Natural killer cell treated with Interleukin-12 subunit alpha and Interleukin-12 subunit beta and Interleukin-15 and Interleukin-18, amount 100 ng/mL, for 72 hours (primary cell): ENCODE measurements at regions not wholly inside any gene's neighbourhood (a gene's known extent, or its start where the extent isn't known, plus 50 kb on each side); places are given as distances from the start of the nearest gene placed in this dataset.

ENCODE experiments used
- ATAC-seq, 2 donors: fragments of 150-1000 bp; cut with Tn5 transposase in 1 of 2; sonication (Bioruptor Pico), chemical (Tn5 transposase) in 1 of 2; 2 replicates each; pipeline ENCODE4 v1.10.0; 2021
- DNase-seq: peaks from one replicate; pipeline ENCODE4 v3.0.0; 2022; ENCODE audit warnings: low spot score
- H3K27ac Mint-ChIP-seq, 2 donors: 1 replicate in 1 of 2; 2 replicates in 1 of 2; pipeline ENCODE4 v1.8.0; 2022; ENCODE audit warnings: mixed read lengths in 2 of 2, mild to moderate bottlenecking in 1 of 2, moderate library complexity in 1 of 2
- H3K27me3 Mint-ChIP-seq, 2 donors: 1 replicate in 1 of 2; 2 replicates in 1 of 2; pipeline ENCODE4 v1.8.0; 2022; ENCODE audit warnings: mixed read lengths in 2 of 2
- H3K36me3 Mint-ChIP-seq: one replicate; pipeline ENCODE4 v1.8.0; 2022; ENCODE audit warnings: mixed read lengths
- H3K4me1 Mint-ChIP-seq, 2 donors: 1 replicate in 1 of 2; 2 replicates in 1 of 2; pipeline ENCODE4 v1.8.0; 2022; ENCODE audit warnings: low read depth in 2 of 2, mixed read lengths in 2 of 2, mild to moderate bottlenecking in 1 of 2
- H3K4me3 Mint-ChIP-seq: one replicate; pipeline ENCODE4 v1.8.0; 2022; ENCODE audit warnings: mixed read lengths
- H3K9me3 Mint-ChIP-seq: 2 replicates; pipeline ENCODE4 v1.8.0; 2022; ENCODE audit warnings: mixed read lengths

DNA sequence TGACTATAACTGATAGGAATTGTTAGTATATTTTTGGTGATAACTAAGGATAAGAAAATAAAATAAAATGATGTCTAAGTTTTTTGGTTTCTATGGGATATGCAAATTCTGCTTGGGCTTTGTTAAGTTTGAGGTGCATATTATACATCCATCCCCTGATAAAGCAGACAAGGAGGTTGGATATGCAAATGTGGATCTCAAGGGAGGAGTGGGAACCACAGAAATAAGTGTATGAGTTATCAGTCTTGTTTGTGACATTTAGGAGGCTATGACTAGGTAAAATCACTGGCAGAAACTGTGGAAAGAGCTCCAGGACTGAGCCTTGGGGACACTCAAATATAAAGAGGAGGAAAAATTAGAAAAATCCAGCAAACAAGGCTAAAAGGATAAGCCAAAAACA is 719.4 kb downstream of the RERGL start:
- no peaks in the 10 kb centered on the region for H3K4me1 Mint-ChIP-seq
- ATAC-seq = no peak
- no peak overlapping the region for H3K27ac Mint-ChIP-seq
- H3K36me3 Mint-ChIP-seq = peaks cover 12% of the 10 kb centered on the region
- no peak for DNase-seq
- no peak overlapping the region for H3K4me3 Mint-ChIP-seq
- H3K27me3 Mint-ChIP-seq = no peaks in the 10 kb centered on the region
- H3K9me3 Mint-ChIP-seq = peaks cover 29% of the 10 kb centered on the region

DNA sequence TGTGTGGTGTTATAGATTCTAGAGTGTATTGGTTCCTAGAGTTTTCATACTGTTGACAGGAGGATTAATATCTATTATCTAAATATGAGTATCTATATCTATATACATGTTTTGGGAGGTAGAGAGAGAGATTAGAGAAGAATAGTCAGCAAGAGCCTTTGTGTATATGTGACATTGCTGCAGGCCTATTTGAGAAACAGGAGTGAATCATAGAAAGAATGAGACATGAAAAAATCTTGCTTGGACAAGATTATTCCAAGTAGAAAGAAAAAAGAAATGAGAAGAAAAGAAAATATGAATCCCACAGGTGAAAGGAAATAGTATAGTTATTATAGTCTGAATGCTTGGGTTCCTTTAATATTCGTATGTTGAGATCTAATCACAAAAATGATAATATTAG is 720.4 kb downstream of the RERGL start:
- Mint-ChIP-seq H3K27me3 (no peaks in the 10 kb centered on the region), H3K4me3 (no peak overlapping the region), H3K27ac (no peak overlapping the region), H3K36me3 (peaks cover 12% of the 10 kb centered on the region), H3K9me3 (peaks cover 29% of the 10 kb centered on the region), H3K4me1 (no peaks in the 10 kb centered on the region)
- DNase-seq (no peak), ATAC-seq (no peak)

DNA sequence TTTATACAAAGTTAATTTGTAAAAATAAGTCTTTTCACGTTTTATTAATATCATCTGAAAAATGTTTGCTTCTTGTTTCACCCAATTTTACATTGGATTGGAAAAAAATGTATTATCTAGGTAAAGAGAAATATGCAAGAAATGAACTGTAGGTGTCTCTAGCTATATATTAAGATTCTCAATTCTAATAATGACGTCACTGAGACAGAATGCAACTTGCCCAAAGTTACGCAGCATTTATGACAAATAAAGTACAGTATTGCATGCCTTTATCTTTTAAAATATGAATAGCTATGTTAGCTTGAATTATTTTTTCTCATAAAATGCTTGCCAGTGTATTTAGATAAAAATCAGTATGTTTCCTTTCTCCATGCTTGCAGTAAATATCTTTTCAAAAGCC is 728.8 kb downstream of the RERGL start:
- no peaks in the 10 kb centered on the region for H3K4me1 Mint-ChIP-seq
- no peak overlapping the region for H3K4me3 Mint-ChIP-seq

DNA sequence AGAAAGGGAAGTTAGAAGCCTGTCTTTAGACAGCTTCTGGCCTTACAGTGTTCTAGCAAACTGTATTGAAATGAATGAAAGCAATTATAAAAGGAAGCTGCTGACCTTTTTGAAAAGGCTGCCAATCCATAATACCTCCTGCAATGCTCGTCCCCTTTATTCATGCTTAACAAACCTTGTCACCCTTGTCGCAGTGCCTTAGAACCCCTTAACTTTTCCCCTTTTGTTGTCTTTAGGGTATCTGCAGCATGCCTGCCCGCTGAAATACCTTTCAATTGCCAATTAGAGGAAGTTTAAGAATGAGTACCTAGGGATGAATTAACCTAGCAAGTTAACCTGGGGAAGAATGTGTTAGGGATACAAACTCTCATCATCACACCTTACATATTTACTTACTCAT is 731.2 kb downstream of the RERGL start:
- H3K4me3 Mint-ChIP-seq = no peak overlapping the region
- no peaks in the 10 kb centered on the region for H3K4me1 Mint-ChIP-seq
- H3K36me3 Mint-ChIP-seq = no peaks in the 10 kb centered on the region
- peaks cover 11% of the 10 kb centered on the region for H3K9me3 Mint-ChIP-seq
- no peak for DNase-seq
- no peak overlapping the region for H3K27ac Mint-ChIP-seq
- H3K27me3 Mint-ChIP-seq = no peaks in the 10 kb centered on the region
- ATAC-seq = no peak

More for the DNA sequence above, 728.8 kb downstream of the RERGL start:
- DNase-seq (no peak), ATAC-seq (no peak)
- no peaks in the 10 kb centered on the region for H3K27me3 Mint-ChIP-seq
- H3K36me3 Mint-ChIP-seq = no peaks in the 10 kb centered on the region
- H3K9me3 Mint-ChIP-seq = peaks cover 17% of the 10 kb centered on the region
- H3K27ac Mint-ChIP-seq = no peak overlapping the region

DNA sequence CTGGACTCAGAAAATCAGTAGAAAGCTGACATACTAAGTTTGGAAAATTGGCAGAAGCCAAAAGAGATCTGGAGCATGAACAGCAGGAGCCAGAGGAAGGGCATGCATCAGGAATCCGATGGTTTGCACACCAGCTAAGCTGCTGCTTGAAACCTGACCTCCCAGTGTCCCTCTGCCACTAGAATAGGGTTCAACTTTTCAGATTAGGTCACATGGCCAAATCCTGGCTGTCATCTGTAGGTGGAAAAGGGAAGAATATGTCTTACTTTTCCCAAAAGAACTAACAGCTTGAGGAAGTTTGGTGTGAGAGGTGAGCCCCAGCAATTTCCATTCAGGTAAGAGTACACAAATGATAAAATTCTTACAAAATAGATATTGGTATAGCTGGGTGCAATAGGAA is 732.6 kb downstream of the RERGL start:
- Mint-ChIP-seq H3K36me3 (no peaks in the 10 kb centered on the region), H3K27ac (no peak overlapping the region), H3K27me3 (no peaks in the 10 kb centered on the region), H3K9me3 (peaks cover 10% of the 10 kb centered on the region), H3K4me1 (no peaks in the 10 kb centered on the region), H3K4me3 (no peak overlapping the region)
- ATAC-seq (no peak), DNase-seq (no peak)

DNA sequence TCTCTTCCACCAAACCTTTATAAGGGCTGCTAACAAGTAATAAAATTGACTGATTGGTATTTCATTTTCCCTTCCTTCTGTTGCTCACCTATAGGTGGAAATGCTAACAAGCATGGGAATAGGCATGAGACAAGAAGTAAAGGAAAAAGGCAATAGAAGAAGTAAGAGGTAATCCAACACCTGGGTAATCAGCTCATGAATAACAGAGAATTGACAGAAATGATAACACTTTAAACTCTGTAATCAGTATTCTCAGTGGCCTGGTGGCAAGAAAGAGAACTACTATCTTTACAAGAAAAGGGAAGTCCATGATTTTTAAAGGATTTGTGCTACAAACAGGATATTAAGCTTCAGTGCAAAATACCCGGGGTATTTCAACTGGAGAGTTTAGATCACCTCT is 737.8 kb downstream of the RERGL start:
- peaks cover 16% of the 10 kb centered on the region for H3K9me3 Mint-ChIP-seq
- H3K27ac Mint-ChIP-seq = no peak overlapping the region
- no peaks in the 10 kb centered on the region for H3K4me1 Mint-ChIP-seq
- H3K27me3 Mint-ChIP-seq = no peaks in the 10 kb centered on the region
- H3K36me3 Mint-ChIP-seq = no peaks in the 10 kb centered on the region
- ATAC-seq (no peak), DNase-seq (no peak)
- H3K4me3 Mint-ChIP-seq = no peak overlapping the region

DNA sequence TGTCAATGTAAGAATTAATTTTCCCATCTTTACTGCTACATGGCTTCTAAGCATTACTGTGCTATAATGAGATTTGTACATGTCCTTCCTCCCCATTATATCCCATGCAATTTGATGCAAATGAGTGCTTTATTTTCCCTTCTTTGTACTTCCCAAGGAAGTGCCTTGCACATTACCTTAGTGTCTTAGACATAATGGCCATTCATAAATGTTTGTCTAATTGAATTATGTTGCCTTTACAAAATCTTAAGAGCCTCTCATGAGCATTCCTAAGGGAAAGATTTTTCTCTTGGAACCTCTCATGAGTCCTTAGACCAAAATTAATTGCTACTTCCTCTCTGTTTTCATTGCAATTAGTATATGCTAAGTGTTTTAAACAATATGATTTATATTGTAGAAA is 741.7 kb downstream of the RERGL start:
- Mint-ChIP-seq H3K4me1 (no peaks in the 10 kb centered on the region), H3K9me3 (peaks cover 22% of the 10 kb centered on the region), H3K27me3 (no peaks in the 10 kb centered on the region), H3K36me3 (peaks cover 4% of the 10 kb centered on the region), H3K27ac (no peak overlapping the region), H3K4me3 (no peak overlapping the region)
- DNase-seq (no peak), ATAC-seq (no peak)

DNA sequence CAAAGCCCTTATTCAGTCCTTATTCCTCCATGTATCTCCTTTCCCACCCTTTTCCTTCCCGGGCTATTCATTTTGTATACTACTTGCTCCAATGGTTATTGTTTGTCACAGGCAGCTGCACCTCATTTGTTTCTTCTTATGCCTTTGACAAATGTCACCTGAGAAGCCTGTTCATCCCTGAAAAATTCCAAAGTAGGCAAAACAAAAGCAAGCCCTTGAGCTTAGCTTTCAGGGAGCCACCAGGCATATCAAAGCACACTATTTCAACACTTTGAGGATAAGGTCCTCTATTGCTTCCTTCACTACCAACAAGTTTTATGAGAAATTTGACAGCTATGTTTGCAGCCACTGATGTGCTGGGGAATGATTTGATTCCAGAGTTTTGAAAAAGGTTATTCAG is 738.7 kb upstream of the LMO3 start:
- Mint-ChIP-seq H3K27me3 (no peaks in the 10 kb centered on the region), H3K4me3 (no peak overlapping the region), H3K9me3 (peaks cover 19% of the 10 kb centered on the region), H3K4me1 (no peaks in the 10 kb centered on the region), H3K36me3 (peaks cover 4% of the 10 kb centered on the region), H3K27ac (no peak overlapping the region)
- ATAC-seq = no peak
- DNase-seq = no peak

DNA sequence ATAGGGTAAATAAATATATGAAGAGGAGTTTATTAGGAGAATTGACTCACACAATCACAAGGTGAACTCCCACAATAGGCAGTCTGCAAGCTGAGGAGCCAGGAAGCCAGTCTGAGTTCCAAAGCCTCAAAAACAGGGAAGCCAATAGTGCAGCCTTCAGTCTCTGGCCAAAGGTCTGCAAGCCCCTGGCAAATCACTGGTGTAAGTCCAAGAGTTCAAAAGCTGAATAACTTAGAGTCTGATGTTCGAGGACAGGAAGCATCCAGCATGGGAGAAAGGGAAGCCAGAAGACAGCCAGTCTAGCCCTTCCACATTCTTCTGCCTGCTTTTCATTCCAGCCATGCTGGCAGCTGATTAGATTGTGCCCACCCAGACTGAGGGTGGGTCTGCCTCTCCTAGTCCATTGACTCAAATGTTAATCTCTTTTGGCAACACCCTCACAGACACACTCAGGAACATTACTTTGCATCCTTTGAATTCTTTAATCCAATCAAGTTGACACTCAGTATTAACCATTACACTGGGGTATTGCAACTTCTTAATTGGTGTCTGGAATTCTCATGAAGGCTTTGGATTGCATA is 736.5 kb upstream of the LMO3 start:
- no peak overlapping the region for H3K4me3 Mint-ChIP-seq
- H3K27ac Mint-ChIP-seq = no peak overlapping the region
- no peak for ATAC-seq
- DNase-seq = no peak
- no peaks in the 10 kb centered on the region for H3K4me1 Mint-ChIP-seq
- H3K9me3 Mint-ChIP-seq = peaks cover 19% of the 10 kb centered on the region
- H3K36me3 Mint-ChIP-seq = peaks cover 8% of the 10 kb centered on the region
- no peaks in the 10 kb centered on the region for H3K27me3 Mint-ChIP-seq

DNA sequence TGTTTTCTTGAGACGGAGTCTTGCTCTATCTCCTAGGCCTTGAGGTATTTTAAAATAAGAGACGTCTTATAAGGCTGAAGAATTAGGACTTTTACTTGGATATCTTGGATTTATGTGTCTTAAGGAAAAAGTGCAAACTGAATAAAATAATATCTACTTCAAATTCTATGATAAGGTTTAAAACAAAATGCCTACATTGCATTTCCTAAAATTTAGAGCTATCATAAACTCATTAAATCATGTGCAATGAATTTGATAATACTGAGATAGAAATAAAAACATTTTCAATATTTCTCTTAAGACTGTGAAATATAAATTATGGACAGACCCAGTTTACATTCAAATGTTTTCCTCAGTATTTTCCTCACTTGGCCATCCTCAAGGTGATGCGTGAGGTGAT is 729.5 kb upstream of the LMO3 start:
- no peak for DNase-seq
- H3K4me3 Mint-ChIP-seq = no peak overlapping the region
- ATAC-seq = no peak
- H3K4me1 Mint-ChIP-seq = no peaks in the 10 kb centered on the region
- H3K27ac Mint-ChIP-seq = no peak overlapping the region
- peaks cover 4% of the 10 kb centered on the region for H3K36me3 Mint-ChIP-seq
- no peaks in the 10 kb centered on the region for H3K27me3 Mint-ChIP-seq
- H3K9me3 Mint-ChIP-seq = peaks cover 15% of the 10 kb centered on the region

DNA sequence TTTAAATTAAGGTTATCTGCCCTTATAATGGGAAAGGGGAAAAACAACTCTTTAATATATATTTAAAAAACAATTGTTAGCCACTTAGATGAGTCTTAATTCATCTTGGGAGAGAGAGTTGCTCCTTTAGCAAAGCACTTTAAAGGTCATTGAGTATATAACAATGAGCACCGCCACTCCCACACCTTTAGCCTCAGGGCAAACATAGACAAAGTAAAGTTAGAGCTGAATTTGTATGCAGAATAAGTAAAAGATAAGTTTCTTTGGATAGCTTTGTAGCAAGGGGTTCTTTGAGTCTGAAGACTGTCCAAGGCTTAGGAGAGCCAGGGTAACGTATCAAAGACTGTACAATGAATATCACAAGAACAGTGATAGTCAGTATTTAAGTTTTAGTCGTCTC is 728.8 kb upstream of the LMO3 start:
- DNase-seq (no peak), ATAC-seq (no peak)
- H3K4me3 Mint-ChIP-seq = no peak overlapping the region
- H3K4me1 Mint-ChIP-seq = no peaks in the 10 kb centered on the region
- peaks cover 4% of the 10 kb centered on the region for H3K36me3 Mint-ChIP-seq
- H3K9me3 Mint-ChIP-seq = peaks cover 15% of the 10 kb centered on the region
- H3K27me3 Mint-ChIP-seq = no peaks in the 10 kb centered on the region
- no peak overlapping the region for H3K27ac Mint-ChIP-seq

DNA sequence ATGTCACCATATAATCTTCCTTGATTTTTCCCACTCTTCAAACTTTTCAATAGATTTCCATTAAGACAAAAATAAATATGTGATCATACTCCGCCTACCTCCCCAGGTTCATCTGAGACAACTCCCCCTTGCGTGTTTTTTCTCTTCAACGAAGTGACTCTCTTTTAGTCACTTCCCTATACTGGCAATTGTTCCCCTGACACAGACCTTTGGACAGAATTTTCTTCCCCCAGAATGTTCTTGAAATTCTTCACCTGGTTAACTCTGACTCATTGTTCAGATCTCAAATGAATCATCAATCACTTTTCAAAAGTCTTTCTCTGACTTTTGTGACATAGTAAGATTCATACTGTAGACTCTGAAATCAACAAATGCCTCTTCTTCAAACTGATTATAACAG is 727.3 kb upstream of the LMO3 start:
- ATAC-seq (no peak), DNase-seq (no peak)
- no peak overlapping the region for H3K27ac Mint-ChIP-seq
- no peaks in the 10 kb centered on the region for H3K36me3 Mint-ChIP-seq
- H3K27me3 Mint-ChIP-seq = no peaks in the 10 kb centered on the region
- peaks cover 12% of the 10 kb centered on the region for H3K9me3 Mint-ChIP-seq
- H3K4me1 Mint-ChIP-seq = no peaks in the 10 kb centered on the region
- H3K4me3 Mint-ChIP-seq = no peak overlapping the region

DNA sequence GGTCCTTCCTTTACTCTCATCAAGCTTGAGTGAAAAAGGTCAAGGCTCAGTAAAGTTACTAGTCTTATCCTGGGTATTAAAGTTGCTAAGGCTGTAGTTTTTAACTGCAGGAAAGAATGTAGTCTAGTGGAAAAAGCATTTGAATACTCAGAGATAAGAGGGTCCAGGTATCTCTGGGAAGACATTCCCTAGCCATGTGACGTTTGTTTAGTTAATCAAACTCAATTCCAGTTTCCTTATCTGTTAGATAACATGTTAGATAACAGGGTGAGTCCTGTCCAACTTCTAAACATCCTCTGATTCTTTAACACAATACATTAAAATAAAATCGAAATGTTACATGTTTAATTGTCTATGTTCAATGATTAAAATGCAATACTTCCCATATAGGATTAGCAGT is 720.7 kb upstream of the LMO3 start:
- Mint-ChIP-seq H3K36me3 (no peaks in the 10 kb centered on the region), H3K27ac (no peak overlapping the region), H3K27me3 (no peaks in the 10 kb centered on the region), H3K4me3 (no peak overlapping the region), H3K9me3 (peaks cover 5% of the 10 kb centered on the region), H3K4me1 (no peaks in the 10 kb centered on the region)
- ATAC-seq (no peak), DNase-seq (no peak)

DNA sequence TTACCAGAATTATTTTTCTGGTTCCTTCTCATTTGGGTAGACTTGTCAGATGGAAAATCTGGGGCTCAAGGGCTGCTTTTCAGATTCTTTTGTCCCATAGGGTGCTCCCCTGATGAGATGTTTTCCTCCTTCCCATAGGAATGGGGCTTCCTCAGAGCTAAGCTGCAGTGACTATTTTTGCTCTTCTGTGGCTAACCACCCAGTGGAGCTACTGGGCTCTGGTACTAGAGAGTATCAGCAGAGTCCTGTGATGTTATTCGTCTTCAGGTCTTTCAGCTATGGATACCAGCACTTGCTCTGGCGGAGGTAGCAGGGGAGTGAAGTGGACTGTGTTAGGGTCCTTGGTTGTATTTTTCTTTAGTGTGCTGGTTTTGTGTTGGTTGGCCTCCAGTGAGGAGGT is 716.1 kb upstream of the LMO3 start:
- DNase-seq (no peak), ATAC-seq (no peak)
- Mint-ChIP-seq H3K27ac (no peak overlapping the region), H3K36me3 (peaks cover 11% of the 10 kb centered on the region), H3K27me3 (no peaks in the 10 kb centered on the region), H3K4me1 (no peaks in the 10 kb centered on the region), H3K4me3 (no peak overlapping the region), H3K9me3 (peaks cover 30% of the 10 kb centered on the region)

DNA sequence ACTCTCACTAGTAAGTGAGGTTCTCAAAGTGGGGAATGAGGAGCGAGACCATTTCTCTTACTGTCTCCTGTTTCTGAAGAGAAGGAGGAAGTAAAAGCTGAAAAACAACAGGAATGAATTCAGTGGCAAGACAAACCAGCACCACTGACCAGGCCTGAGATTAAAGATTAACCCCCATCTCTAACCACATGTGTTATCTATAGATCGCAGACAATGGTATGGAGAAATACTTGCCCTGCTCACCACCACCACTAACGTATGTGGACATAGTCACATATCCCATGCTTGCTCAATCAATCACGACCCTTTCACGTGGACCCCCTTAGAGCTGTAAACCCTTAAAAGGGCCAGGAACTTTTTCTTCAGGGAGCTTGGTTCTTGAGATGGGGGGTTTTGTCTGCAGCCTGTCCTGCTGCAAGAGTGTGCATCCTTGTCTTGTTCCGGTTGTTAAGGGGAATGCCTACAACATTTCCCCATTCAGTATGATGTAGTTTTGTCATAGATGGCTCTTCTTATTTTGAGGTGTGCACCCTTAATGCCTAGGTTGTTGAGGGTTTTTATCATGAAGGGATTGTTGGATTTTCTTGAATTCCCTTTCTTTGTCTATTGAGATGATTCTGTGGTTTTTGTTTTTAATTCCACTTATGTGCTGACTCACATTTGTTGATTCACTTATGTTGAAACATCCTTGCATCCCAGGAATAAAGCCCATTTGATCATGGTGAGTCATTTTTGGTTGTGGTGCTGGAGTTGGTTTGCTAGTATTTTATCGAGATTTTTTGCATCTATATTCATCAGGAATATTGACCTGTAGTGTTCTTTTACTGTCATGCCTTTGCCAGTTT is 698.8 kb upstream of the LMO3 start:
- no peaks in the 10 kb centered on the region for H3K27me3 Mint-ChIP-seq
- no peaks in the 10 kb centered on the region for H3K4me1 Mint-ChIP-seq
- no peak overlapping the region for H3K4me3 Mint-ChIP-seq
- no peak for ATAC-seq
- H3K9me3 Mint-ChIP-seq = peaks cover 25% of the 10 kb centered on the region
- no peak for DNase-seq
- H3K36me3 Mint-ChIP-seq = peaks cover 14% of the 10 kb centered on the region
- H3K27ac Mint-ChIP-seq = no peak overlapping the region
